ENCODE measurements at regions not wholly inside any gene's neighbourhood (a gene's known extent, or its start where the extent isn't known, plus 50 kb on each side); places are given as distances from the start of the nearest gene placed in this dataset.

DNA sequence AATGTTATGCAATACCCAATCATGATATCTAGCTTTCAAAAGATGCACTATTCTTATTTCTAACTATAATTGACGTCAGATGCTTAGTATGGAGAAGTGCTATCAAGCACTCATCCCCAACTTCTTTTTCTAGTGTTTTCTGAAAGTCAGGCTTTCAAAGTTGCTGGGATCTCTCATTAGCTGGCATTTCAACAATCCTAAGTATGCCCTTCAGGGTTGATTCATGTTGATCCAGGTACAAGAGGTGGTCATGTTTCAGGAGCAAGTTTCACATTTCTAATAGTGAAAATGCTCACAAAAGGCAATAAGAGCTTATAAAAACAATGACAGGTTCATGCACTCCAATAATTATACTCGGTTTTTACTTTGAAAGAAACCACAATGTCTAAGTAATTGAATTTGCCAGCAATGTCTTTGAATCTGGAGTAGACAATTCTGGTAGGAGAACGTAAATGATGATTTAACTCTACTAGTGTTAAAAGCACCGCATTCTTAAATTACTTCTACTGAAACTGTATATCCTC lies 193.7 kb upstream of the KHDRBS2 start:
- TF ChIP-seq, protein P1, sequence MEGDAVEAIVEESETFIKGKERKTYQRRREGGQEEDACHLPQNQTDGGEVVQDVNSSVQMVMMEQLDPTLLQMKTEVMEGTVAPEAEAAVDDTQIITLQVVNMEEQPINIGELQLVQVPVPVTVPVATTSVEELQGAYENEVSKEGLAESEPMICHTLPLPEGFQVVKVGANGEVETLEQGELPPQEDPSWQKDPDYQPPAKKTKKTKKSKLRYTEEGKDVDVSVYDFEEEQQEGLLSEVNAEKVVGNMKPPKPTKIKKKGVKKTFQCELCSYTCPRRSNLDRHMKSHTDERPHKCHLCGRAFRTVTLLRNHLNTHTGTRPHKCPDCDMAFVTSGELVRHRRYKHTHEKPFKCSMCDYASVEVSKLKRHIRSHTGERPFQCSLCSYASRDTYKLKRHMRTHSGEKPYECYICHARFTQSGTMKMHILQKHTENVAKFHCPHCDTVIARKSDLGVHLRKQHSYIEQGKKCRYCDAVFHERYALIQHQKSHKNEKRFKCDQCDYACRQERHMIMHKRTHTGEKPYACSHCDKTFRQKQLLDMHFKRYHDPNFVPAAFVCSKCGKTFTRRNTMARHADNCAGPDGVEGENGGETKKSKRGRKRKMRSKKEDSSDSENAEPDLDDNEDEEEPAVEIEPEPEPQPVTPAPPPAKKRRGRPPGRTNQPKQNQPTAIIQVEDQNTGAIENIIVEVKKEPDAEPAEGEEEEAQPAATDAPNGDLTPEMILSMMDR (conservative IDR thresholded peaks at IDR 0.05; ENCODE audit: low read depth in 2 of 2) = no peak
- TF ChIP-seq POLR2AphosphoS5 (IDR thresholded peaks at IDR 0.05; ENCODE audit: low read depth) (no peak), EZH2 (IDR thresholded peaks at IDR 0.05; ENCODE audit: low read depth, unreplicated experiment) (no peak)
- TF ChIP-seq, protein P2, sequence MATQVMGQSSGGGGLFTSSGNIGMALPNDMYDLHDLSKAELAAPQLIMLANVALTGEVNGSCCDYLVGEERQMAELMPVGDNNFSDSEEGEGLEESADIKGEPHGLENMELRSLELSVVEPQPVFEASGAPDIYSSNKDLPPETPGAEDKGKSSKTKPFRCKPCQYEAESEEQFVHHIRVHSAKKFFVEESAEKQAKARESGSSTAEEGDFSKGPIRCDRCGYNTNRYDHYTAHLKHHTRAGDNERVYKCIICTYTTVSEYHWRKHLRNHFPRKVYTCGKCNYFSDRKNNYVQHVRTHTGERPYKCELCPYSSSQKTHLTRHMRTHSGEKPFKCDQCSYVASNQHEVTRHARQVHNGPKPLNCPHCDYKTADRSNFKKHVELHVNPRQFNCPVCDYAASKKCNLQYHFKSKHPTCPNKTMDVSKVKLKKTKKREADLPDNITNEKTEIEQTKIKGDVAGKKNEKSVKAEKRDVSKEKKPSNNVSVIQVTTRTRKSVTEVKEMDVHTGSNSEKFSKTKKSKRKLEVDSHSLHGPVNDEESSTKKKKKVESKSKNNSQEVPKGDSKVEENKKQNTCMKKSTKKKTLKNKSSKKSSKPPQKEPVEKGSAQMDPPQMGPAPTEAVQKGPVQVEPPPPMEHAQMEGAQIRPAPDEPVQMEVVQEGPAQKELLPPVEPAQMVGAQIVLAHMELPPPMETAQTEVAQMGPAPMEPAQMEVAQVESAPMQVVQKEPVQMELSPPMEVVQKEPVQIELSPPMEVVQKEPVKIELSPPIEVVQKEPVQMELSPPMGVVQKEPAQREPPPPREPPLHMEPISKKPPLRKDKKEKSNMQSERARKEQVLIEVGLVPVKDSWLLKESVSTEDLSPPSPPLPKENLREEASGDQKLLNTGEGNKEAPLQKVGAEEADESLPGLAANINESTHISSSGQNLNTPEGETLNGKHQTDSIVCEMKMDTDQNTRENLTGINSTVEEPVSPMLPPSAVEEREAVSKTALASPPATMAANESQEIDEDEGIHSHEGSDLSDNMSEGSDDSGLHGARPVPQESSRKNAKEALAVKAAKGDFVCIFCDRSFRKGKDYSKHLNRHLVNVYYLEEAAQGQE (IDR thresholded peaks at IDR 0.05; ENCODE audit: unreplicated experiment) = no peak

Measured in GM23338 (cell line).